Neutrophil (primary cell): ENCODE measurements at regions not wholly inside any gene's neighbourhood (a gene's known extent, or its start where the extent isn't known, plus 50 kb on each side); places are given as distances from the start of the nearest gene placed in this dataset.

Experiments used
- H3K27ac ChIP-seq: fragments of 200-600 bp; sonication (generic); 2 replicates; pipeline ENCODE4 v1.5.1; 2016; ENCODE audit warnings: mild to moderate bottlenecking, moderate library complexity
- H3K27me3 ChIP-seq: fragments of 200-600 bp; sonication (generic); 2 replicates; pipeline ENCODE4 v1.6.0; 2016; ENCODE audit warnings: mild to moderate bottlenecking
- H3K36me3 ChIP-seq: fragments of 200-600 bp; sonication (generic); 2 replicates; pipeline ENCODE4 v1.5.1; 2017
- H3K4me1 ChIP-seq, 2 experiments: fragments of 200-600 bp in 1 of 2; sonication (generic) in 1 of 2; 1 replicate in 1 of 2; 2 replicates in 1 of 2; pipeline versions ENCODE4 v1.5.1 to v1.6.1; 2013 to 2016; ENCODE audit warnings: low read depth in 1 of 2, low read length in 1 of 2, mild to moderate bottlenecking in 1 of 2, moderate library complexity in 1 of 2; ENCODE audit not compliant: control insufficient read depth in 1 of 2, insufficient read depth in 1 of 2
- H3K4me3 ChIP-seq, 2 experiments: fragments of 200-600 bp in 1 of 2; sonication (generic) in 1 of 2; 1 replicate in 1 of 2; 2 replicates in 1 of 2; pipeline ENCODE4 v1.5.1; 2013 to 2016; ENCODE audit warnings: low read depth in 1 of 2, low read length in 1 of 2, mild to moderate bottlenecking in 1 of 2, moderate library complexity in 1 of 2
- H3K9me3 ChIP-seq: fragments of 200-600 bp; sonication (generic); 2 replicates; pipeline ENCODE4 v1.5.1; 2016
- TF ChIP-seq, protein P1 (sequence below): fragments of 200-600 bp; sonication (generic); IDR thresholded peaks from 2 replicates; pipeline ENCODE4 v1.5.1; 2016; ENCODE audit warnings: antibody characterized with exemption

DNA sequence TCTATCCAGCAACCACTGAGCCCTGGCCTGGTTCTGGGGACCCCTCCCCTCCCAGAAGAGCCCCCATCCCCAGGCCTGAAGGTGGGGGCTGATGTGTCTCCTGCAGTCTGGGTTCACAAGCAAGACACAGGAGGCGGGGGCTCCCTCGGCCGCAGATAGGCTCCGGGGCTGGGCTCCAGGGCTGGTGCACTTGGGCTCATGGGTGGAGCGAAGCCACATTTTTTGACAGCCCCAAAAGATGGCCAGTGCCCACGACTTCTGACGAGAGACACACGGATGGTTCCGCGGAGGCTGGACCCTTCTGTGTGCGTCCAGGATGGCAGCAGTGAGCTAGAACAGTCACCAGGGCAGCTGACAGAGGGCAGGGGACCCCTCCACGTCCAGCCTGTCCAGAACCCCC, 57.1 kb upstream of the GATA5 start:
- H3K4me3 ChIP-seq, result no peak overlapping the region
- H3K27me3 ChIP-seq, result no peaks in the 10 kb centered on the region
- H3K27ac ChIP-seq, result no peak overlapping the region
- no peaks in the 10 kb centered on the region for H3K36me3 ChIP-seq
- no peaks in the 10 kb centered on the region for H3K9me3 ChIP-seq
- TF ChIP-seq, protein P1, sequence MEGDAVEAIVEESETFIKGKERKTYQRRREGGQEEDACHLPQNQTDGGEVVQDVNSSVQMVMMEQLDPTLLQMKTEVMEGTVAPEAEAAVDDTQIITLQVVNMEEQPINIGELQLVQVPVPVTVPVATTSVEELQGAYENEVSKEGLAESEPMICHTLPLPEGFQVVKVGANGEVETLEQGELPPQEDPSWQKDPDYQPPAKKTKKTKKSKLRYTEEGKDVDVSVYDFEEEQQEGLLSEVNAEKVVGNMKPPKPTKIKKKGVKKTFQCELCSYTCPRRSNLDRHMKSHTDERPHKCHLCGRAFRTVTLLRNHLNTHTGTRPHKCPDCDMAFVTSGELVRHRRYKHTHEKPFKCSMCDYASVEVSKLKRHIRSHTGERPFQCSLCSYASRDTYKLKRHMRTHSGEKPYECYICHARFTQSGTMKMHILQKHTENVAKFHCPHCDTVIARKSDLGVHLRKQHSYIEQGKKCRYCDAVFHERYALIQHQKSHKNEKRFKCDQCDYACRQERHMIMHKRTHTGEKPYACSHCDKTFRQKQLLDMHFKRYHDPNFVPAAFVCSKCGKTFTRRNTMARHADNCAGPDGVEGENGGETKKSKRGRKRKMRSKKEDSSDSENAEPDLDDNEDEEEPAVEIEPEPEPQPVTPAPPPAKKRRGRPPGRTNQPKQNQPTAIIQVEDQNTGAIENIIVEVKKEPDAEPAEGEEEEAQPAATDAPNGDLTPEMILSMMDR, result no peak
- H3K4me1 ChIP-seq, result no peaks in the 10 kb centered on the region

DNA sequence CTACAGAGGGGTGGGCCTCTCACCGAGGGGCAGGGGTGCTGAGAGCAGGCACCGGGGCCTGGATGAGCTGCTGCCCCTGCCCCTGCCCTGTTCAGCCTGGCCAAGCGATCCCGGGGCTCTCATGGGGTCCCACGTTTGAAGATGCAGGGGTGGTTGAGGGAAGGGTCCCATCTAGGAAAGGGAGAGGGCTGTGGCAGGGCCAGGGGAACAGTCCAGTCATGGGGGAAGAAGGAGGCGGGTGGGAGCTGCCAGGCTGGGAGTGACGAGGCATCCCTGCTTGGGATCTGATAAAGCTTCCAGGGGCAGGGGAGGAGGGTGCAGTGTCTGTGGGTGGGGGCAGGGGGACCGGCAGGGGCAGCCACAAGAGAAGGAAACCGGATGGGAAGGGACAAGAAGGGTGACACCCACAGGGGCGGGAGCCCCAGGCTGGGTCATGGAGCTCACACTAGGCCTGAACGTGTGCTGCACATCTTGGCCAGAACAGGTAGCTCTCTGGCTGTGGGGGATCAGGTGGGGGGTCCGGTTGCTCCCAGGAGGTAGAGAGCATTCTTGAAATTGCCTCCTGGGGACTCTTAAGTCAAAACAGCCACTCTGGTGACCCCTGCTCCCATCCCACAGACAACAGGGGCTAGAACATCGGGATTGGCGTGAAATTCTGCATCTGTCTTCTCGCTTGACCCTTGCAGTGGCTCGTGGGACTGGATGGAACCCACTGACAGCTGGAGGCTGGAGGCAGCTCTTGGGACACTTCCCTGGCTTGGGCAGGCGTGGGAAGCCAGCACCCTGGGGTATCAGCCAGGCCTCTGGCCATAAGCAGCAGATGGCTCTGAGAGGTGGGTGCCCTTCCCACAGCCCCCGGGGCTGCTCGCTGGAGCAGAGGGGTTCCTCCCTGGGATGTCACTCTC, 58.0 kb upstream of the GATA5 start:
- Histone ChIP-seq H3K4me1 (no peaks in the 10 kb centered on the region), H3K36me3 (no peaks in the 10 kb centered on the region), H3K9me3 (no peaks in the 10 kb centered on the region), H3K4me3 (no peak overlapping the region), H3K27ac (no peak overlapping the region), H3K27me3 (no peaks in the 10 kb centered on the region)
- TF ChIP-seq, protein P1, result no peak

DNA sequence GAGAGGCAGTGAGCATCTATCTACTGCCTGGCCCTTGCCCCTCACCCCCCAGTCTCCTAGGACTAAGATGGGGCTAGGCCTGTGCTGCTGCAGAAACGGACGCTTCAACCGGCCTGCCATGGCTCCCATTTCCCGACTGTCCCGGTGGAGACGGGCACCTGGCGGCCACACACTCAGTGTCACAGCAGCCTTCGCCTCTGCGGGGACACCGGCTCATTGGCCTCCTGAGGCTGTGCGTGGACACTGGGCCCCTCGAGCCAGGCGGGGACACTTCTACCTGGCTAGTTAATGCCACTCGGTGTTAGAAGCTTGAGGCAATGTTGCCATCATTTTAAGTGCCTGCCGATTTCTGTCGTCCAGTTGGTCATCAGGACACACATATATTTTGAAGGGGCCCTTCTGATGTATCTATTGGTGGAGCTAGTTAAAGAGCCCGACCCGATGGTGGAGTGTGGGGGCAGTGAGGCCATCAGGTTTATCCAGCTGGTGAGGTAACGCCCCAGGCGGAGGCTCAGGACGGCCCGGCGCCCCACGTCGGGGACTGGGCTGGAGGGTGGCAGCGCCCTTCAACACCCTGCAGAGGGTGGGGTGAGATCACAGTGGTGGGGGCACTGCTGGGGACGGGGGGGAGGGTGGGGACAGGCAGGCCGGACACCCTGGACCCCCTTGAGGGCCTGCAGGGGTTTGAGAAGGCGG, 58.9 kb upstream of the GATA5 start:
- Histone ChIP-seq H3K27me3 (no peaks in the 10 kb centered on the region), H3K36me3 (no peaks in the 10 kb centered on the region), H3K4me3 (no peak overlapping the region), H3K4me1 (no peaks in the 10 kb centered on the region), H3K27ac (no peak overlapping the region), H3K9me3 (no peaks in the 10 kb centered on the region)
- TF ChIP-seq, protein P1, result no peak

DNA sequence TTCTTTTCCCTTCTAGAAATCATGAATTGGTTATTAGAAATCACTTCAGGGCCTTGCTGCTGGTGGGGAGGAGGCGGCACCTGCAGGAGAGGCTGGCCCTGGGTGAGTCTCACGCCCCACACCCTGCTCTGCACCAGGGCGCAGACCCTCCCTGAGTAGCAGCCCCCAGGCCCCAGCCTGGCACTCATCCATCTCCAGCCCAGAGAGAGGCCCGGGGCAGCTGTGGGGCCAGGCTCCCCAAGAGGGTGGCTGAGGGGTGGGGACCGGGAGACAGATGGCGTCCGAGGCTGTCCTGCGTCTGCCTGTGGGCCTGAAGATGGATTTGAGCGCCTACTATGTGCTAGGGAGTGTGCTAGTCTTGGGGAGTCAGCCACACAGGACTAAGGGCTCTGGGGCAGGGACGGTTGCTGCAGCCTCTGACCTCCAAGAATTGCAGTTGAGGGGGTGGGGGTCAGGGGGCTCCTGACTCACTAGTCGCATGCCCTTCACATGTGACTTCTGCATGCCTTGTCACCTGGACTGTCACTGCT, 59.6 kb upstream of the GATA5 start:
- no peaks in the 10 kb centered on the region for H3K9me3 ChIP-seq
- no peaks in the 10 kb centered on the region for H3K36me3 ChIP-seq
- H3K4me3 ChIP-seq, result no peak overlapping the region
- no peaks in the 10 kb centered on the region for H3K4me1 ChIP-seq
- H3K27ac ChIP-seq, result no peak overlapping the region
- peaks cover under 1% of the 10 kb centered on the region for H3K27me3 ChIP-seq
- TF ChIP-seq, protein P1, result no peak

DNA sequence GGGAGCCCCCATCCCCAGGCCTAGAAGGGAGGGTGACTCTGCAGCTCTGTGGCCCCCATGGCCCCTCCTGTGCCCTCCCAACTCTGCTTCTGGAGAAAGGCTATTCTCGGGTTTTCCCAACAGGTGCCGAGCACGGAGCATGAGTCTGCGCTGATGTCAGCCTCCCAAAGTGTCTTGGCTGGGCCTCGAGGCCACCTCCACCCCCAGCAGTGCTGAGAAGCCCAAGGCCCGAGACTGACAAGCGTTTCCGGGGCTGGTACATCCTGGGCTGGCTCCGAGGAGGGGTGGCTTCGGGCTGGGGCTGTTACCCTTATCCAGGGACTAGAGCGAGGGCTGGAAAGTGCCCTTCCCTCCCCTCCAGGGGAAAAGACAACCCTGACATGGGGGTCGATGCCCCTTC, 60.2 kb upstream of the GATA5 start:
- Histone ChIP-seq H3K4me1 (no peaks in the 10 kb centered on the region), H3K36me3 (no peaks in the 10 kb centered on the region), H3K9me3 (no peaks in the 10 kb centered on the region), H3K27ac (no peak overlapping the region), H3K4me3 (no peak overlapping the region), H3K27me3 (peaks cover 3% of the 10 kb centered on the region)
- TF ChIP-seq, protein P1, result no peak
